Fibroblast of the aortic adventitia (primary cell): ENCODE measurements at regions not wholly inside any gene's neighbourhood (a gene's known extent, or its start where the extent isn't known, plus 50 kb on each side); places are given as distances from the start of the nearest gene placed in this dataset.

Experiments used
- DNase-seq: peaks from one replicate; pipeline ENCODE4 v3.0.0-alpha.2; 2010; ENCODE audit warnings: low read depth
- H3K4me3 ChIP-seq: 2 replicates; pipeline ENCODE4 v1.5.1; 2011; ENCODE audit warnings: low read depth, mild to moderate bottlenecking, control low read depth, low read length, moderate library complexity
- CTCF ChIP-seq: IDR thresholded peaks from 2 replicates; pipeline ENCODE4 v1.5.1; 2011; ENCODE audit warnings: mild to moderate bottlenecking, low read length, control low read depth, inconsistent platforms; ENCODE audit not compliant: insufficient read depth

- no peak overlapping the region for H3K4me3 ChIP-seq
- TF ChIP-seq CTCF, result no peak
- DNase-seq, result no peak
These were observed 95.5 kb upstream of the FZD10 start for GRCh38 chr12:130066742-130067141.

GRCh38 chr12:130068741-130069140, 93.5 kb upstream of the FZD10 start:
- no peak overlapping the region for H3K4me3 ChIP-seq
- no peak for TF ChIP-seq CTCF
- no peak for DNase-seq

- DNase-seq, result no peak
- no peak for TF ChIP-seq CTCF
- H3K4me3 ChIP-seq, result no peak overlapping the region
These were observed 92.1 kb upstream of the FZD10 start for GRCh38 chr12:130070126-130070611.

GRCh38 chr12:130073721-130074120, 88.5 kb upstream of the FZD10 start:
- H3K4me3 ChIP-seq, result no peak overlapping the region
- no peak for TF ChIP-seq CTCF
- DNase-seq, result no peak

GRCh38 chr12:130074661-130075406, 87.4 kb upstream of the FZD10 start:
- DNase-seq, result no peak
- no peak for TF ChIP-seq CTCF
- no peak overlapping the region for H3K4me3 ChIP-seq

GRCh38 chr12:130075497-130076076, 86.7 kb upstream of the FZD10 start:
- no peak overlapping the region for H3K4me3 ChIP-seq
- DNase-seq, result no peak
- no peak for TF ChIP-seq CTCF
